ENCODE measurements at regions not wholly inside any gene's neighbourhood (a gene's known extent, or its start where the extent isn't known, plus 50 kb on each side); places are given as distances from the start of the nearest gene placed in this dataset.
"Not testable (repeated sequence)": the region's sequence is repeated elsewhere in the genome, so short reads cannot be mapped to it uniquely, and the experiment has no call there.

- not testable (repeated sequence) for TF ChIP-seq EZH2 (IDR thresholded peaks at IDR 0.05; ENCODE audit: borderline replicate concordance, insufficient read depth, low read length, poor library complexity, severe bottlenecking); POLR2AphosphoS5 (IDR thresholded peaks at IDR 0.05); CTCF (IDR thresholded peaks at IDR 0.05; ENCODE audit: poor library complexity, severe bottlenecking); RAD21 (conservative IDR thresholded peaks at IDR 0.05); TAF1 (IDR thresholded peaks at IDR 0.05; ENCODE audit: low read depth); SMC3 (conservative IDR thresholded peaks at IDR 0.05; ENCODE audit: poor library complexity); MXI1 (conservative IDR thresholded peaks at IDR 0.05; ENCODE audit: poor library complexity, severe bottlenecking)
Measured at GRCh38 chr12:9425429-9425828, 182.3 kb downstream of the KLRB1 start.
